Transverse colon (tissue), 3 donors: ENCODE measurements at regions not wholly inside any gene's neighbourhood (a gene's known extent, or its start where the extent isn't known, plus 50 kb on each side); places are given as distances from the start of the nearest gene placed in this dataset.

ENCODE experiments used
- EP300 ChIP-seq: sonication (generic); formaldehyde crosslinking; IDR thresholded peaks from one replicate; pipeline ENCODE4 v1.6.1; 2017; ENCODE audit warnings: antibody characterized with exemption, low read depth
- TF ChIP-seq, protein P1 (sequence below), 5 experiments: fragments of 200-600 bp in 3 of 5; fragments of 450-650 bp in 2 of 5; sonication (generic) in 3 of 5; IDR thresholded peaks; 1 replicate in 2 of 5; 2 replicates in 3 of 5; pipeline ENCODE4 v1.5.1; 2016 to 2017; ENCODE audit warnings: antibody characterized with exemption in 5 of 5, inconsistent platforms in 3 of 5, mild to moderate bottlenecking in 2 of 5, moderate library complexity in 1 of 5

DNA sequence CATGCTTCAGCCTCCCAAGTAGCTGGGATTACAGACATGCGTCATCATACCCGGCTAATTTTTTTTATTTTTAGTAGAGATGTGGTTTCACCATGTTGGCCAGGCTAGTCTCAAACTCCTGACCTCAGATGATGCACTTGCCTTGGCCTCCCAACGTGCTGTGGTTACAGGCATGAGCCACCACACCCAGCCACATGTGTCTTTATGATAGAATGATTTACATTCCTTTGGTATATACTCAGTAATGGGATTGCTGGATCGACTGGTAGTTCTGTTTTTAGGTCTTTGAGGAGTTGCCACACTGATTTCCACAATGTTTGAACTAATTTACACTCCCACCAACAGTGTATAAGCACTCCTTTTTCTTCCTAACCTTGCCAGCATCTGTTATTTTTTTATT is 276.2 kb downstream of the METTL15 start:
- TF ChIP-seq, protein P1, sequence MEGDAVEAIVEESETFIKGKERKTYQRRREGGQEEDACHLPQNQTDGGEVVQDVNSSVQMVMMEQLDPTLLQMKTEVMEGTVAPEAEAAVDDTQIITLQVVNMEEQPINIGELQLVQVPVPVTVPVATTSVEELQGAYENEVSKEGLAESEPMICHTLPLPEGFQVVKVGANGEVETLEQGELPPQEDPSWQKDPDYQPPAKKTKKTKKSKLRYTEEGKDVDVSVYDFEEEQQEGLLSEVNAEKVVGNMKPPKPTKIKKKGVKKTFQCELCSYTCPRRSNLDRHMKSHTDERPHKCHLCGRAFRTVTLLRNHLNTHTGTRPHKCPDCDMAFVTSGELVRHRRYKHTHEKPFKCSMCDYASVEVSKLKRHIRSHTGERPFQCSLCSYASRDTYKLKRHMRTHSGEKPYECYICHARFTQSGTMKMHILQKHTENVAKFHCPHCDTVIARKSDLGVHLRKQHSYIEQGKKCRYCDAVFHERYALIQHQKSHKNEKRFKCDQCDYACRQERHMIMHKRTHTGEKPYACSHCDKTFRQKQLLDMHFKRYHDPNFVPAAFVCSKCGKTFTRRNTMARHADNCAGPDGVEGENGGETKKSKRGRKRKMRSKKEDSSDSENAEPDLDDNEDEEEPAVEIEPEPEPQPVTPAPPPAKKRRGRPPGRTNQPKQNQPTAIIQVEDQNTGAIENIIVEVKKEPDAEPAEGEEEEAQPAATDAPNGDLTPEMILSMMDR (IDR thresholded peaks at IDR 0.05): no peak
- no peak for TF ChIP-seq EP300
